ENCODE measurements at regions not wholly inside any gene's neighbourhood (a gene's known extent, or its start where the extent isn't known, plus 50 kb on each side); places are given as distances from the start of the nearest gene placed in this dataset.

DNA sequence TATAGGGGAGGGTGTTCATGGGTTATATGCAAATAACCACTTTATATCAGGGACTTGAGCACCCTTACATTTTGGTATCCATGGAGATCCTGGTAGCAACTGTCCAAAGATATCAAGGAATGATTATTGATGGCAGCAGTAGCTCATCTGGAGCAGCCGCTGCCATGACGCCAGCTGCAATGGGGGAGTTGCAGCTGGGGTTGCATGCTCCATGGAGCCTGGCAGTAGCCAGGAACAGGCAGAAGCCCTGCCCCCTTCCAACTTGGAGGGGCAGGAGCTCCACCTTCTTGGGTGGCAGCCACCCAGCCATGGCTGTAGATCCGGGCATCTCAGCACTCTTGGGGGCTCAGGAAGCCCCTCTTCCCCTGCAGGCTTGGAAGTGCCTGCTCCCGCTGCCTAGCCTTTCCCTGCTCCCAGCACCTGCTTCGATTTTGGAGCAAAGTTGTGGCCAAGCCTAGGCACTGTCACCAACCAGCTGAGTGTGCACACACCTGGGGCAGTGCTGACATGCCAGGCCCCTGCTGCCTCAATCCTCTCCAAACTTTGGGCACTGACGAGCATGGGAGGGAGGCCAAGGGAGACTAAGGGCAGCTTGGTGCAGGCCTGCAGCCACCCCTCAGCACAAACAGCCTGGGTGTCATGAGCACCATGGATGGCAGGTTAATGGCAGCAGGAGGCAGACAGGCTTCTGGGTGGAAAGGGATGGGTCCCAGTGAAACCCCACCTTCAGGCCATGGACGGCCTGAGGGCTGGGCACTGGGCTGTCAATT lies 235.6 kb upstream of the CSNK1A1L start:
- DNase-seq (ENCODE audit: low spot score) (no peak), ATAC-seq (no peak), FAIRE-seq (no peak)
- POLR2A ChIA-PET: no interaction called here
- H3K4me1 ChIP-seq (ENCODE audit: insufficient read depth, low read length): no peaks in the 10 kb centered on the region
- H3K79me2 ChIP-seq (ENCODE audit: insufficient read depth, low read length): no peaks in the 10 kb centered on the region
- CTCF ChIA-PET (ENCODE audit: low intra/inter-chr PET ratio, low total read pairs): no interaction called here
- H3K36me3 ChIP-seq (replicated peaks in 1 of 2; ENCODE audit: control insufficient read depth in 1 of 2, insufficient read depth in 2 of 2, low read length in 2 of 2): no peaks in the 10 kb centered on the region
- WGBS (ENCODE audit: low lambda C conversion rate): 50% methylated on average over 2 of the region's 7 CpGs
- no peak overlapping the region for H2AFZ ChIP-seq (ENCODE audit: low read length)
- H4K20me1 ChIP-seq (ENCODE audit: insufficient read depth, low read length): no peaks in the 10 kb centered on the region
- in situ Hi-C loops (cut with HindIII; ENCODE audit: extremely low pct_ligation_motif_present, low pct_unique_long_range_greater_than_20kb): no loop called here
- H3K9me3 ChIP-seq (ENCODE audit: low read length): no peaks in the 10 kb centered on the region
- H3K4me3 ChIP-seq (replicated peaks in 1 of 3; ENCODE audit: insufficient read depth in 1 of 3, low read depth in 2 of 3, low read length in 3 of 3): no peak overlapping the region
- H3K9ac ChIP-seq (ENCODE audit: insufficient read depth, low read depth, low read length): no peak overlapping the region
- TF ChIP-seq, protein P1, sequence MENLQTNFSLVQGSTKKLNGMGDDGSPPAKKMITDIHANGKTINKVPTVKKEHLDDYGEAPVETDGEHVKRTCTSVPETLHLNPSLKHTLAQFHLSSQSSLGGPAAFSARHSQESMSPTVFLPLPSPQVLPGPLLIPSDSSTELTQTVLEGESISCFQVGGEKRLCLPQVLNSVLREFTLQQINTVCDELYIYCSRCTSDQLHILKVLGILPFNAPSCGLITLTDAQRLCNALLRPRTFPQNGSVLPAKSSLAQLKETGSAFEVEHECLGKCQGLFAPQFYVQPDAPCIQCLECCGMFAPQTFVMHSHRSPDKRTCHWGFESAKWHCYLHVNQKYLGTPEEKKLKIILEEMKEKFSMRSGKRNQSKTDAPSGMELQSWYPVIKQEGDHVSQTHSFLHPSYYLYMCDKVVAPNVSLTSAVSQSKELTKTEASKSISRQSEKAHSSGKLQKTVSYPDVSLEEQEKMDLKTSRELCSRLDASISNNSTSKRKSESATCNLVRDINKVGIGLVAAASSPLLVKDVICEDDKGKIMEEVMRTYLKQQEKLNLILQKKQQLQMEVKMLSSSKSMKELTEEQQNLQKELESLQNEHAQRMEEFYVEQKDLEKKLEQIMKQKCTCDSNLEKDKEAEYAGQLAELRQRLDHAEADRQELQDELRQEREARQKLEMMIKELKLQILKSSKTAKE (CRISPR knock-in tag; IDR thresholded peaks at IDR 0.05; ENCODE audit: borderline replicate concordance): no peak
- TF ChIP-seq, protein P2, sequence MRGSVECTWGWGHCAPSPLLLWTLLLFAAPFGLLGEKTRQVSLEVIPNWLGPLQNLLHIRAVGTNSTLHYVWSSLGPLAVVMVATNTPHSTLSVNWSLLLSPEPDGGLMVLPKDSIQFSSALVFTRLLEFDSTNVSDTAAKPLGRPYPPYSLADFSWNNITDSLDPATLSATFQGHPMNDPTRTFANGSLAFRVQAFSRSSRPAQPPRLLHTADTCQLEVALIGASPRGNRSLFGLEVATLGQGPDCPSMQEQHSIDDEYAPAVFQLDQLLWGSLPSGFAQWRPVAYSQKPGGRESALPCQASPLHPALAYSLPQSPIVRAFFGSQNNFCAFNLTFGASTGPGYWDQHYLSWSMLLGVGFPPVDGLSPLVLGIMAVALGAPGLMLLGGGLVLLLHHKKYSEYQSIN (CRISPR knock-in tag; IDR thresholded peaks at IDR 0.05; ENCODE audit: borderline replicate concordance): no peak
- TF ChIP-seq, protein P3, sequence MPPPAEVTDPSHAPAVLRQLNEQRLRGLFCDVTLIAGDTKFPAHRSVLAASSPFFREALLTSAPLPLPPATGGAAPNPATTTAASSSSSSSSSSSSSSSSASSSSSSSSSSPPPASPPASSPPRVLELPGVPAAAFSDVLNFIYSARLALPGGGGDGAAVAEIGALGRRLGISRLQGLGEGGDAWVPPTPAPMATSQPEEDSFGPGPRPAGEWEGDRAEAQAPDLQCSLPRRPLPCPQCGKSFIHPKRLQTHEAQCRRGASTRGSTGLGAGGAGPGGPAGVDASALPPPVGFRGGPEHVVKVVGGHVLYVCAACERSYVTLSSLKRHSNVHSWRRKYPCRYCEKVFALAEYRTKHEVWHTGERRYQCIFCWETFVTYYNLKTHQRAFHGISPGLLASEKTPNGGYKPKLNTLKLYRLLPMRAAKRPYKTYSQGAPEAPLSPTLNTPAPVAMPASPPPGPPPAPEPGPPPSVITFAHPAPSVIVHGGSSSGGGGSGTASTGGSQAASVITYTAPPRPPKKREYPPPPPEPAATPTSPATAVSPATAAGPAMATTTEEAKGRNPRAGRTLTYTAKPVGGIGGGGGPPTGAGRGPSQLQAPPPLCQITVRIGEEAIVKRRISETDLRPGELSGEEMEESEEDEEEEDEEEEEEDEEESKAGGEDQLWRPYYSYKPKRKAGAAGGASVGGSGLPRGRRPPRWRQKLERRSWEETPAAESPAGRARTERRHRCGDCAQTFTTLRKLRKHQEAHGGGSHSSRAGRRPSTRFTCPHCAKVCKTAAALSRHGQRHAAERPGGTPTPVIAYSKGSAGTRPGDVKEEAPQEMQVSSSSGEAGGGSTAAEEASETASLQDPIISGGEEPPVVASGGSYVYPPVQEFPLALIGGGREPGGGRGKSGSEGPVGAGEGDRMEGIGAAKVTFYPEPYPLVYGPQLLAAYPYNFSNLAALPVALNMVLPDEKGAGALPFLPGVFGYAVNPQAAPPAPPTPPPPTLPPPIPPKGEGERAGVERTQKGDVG (CRISPR knock-in tag; IDR thresholded peaks at IDR 0.05; ENCODE audit: borderline replicate concordance): no peak
- no peak for TF ChIP-seq HOXD1 (CRISPR knock-in tag; IDR thresholded peaks at IDR 0.05)
- no peak for TF ChIP-seq ZNF607 (CRISPR knock-in tag; IDR thresholded peaks at IDR 0.05; ENCODE audit: borderline replicate concordance)
- TF ChIP-seq TRAFD1 (CRISPR knock-in tag; IDR thresholded peaks at IDR 0.05; ENCODE audit: borderline replicate concordance): no peak
- H3K4me2 ChIP-seq (ENCODE audit: low read depth, low read length): no peak overlapping the region
- intact Hi-C loops (cut with micrococcal nuclease; ENCODE audit: unreplicated experiment): no loop called here
- no TSS peak for BruUV-seq (replicated peaks)
- no peak overlapping the region for H3K27ac ChIP-seq (ENCODE audit: extremely low read length, insufficient read depth, low read length)
- H3K27me3 ChIP-seq (ENCODE audit: control insufficient read depth in 1 of 2, insufficient read depth in 2 of 2, low read length in 2 of 2): no peaks in the 10 kb centered on the region

All from HepG2 (cell line).